ENCODE measurements at regions not wholly inside any gene's neighbourhood (a gene's known extent, or its start where the extent isn't known, plus 50 kb on each side); places are given as distances from the start of the nearest gene placed in this dataset.

GRCh38 chr1:217012659-217013058, 289.4 kb upstream of the ESRRG start:
- TF ChIP-seq CTCF (IDR thresholded peaks at IDR 0.05; ENCODE audit: insufficient read depth, low read depth, low read length): no peak
- TF ChIP-seq EZH2 (IDR thresholded peaks at IDR 0.05; ENCODE audit: insufficient read depth, low read length): no peak
